NCI-H2029 treated with DMSO at 0.1 percent for 48 hours (cell line): ENCODE measurements at regions not wholly inside any gene's neighbourhood (a gene's known extent, or its start where the extent isn't known, plus 50 kb on each side); places are given as distances from the start of the nearest gene placed in this dataset.

ENCODE experiments used
- DNase-seq: peaks from one replicate; lab custom pipeline; 2025; lab: John Stamatoyannopoulos, UW

DNA sequence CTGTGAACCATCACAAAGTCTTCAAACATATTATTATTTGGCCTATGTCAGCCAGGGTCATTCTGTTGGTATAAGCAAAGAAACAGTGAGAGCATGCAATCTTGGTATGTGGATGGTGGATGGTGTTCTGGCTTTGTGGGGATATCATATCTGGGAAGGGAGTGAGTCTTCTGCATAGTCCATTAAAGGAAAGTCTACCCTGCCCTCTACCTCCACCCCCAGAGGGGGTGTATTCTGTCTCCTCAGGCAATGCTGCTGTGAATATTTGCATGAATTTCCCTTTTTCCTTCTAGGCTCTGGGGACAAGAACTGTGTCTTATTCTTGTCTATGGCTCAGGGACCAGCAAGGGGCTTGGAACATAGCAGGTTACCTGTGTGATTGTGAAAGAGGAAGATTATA, 495.8 kb downstream of the PDCD6IP start:
- no peak for DNase-seq

- DNase-seq = no peak
Measured at GRCh38 chr3:34296796-34297195, 498.4 kb downstream of the PDCD6IP start.

DNA sequence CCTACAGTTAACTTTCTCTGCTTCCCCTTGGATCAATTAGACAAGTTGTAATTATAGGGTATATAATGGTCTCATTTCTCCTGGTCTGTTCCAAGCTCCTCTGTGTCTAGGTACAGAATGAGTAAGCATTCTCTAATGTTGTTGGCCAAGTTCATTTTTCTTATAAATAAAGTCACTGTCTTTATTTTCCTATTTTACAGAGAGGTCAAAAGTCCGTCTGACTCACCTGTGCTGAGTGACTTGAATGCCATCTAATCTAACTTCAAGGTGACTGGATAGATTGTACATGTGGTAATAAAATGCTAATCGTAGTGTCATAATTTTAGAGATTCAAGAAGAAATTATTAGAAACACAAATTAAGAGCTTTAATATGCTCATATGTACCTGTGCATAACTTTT, 500.2 kb downstream of the PDCD6IP start:
- DNase-seq = no peak

DNA sequence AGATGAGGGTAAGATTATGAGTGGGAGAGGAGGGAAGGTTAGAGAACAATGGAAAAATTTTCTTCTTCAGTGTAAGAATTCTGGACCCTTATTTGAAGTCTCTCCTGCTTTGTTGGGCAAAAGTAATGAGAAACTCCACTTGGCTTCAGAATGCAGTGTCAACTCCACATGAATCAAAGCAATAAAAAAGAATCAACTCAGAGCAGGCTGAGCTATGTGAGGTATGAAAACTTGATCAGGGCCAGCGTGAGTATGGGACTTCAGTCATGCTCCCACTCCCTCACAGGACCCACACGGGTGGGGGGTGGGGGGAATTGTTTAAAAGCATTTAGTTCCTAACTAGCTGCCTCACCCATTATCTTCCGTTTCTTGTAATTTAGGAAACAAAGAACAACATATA, 502.2 kb downstream of the PDCD6IP start:
- no peak for DNase-seq

- DNase-seq = no peak
Measured at GRCh38 chr3:34301313-34301712, 502.9 kb downstream of the PDCD6IP start.

- DNase-seq = no peak
Measured at GRCh38 chr3:34305266-34305665, 506.8 kb downstream of the PDCD6IP start.

GRCh38 chr3:34312684-34313083, 514.3 kb downstream of the PDCD6IP start:
- DNase-seq = no peak

GRCh38 chr3:34319881-34320280, 521.5 kb downstream of the PDCD6IP start:
- no peak for DNase-seq

DNA sequence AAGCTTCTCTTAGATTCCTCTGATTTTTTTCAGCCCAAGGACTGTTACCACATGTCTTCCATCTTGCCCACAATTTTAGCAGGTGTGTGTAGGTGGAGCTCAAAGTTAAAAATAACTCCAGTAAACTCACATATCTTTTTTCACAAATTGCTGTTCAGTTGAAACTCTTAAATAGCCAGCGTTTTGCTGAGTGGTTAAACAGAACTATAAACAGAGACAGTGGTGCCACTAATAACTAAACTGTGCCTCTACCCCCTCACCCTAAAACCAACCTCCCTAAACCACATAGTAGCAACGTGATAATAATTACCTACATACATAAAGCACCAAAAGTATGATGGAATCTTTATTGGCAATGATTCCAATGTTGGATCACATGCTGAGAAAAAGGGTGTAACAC, 525.1 kb downstream of the PDCD6IP start:
- no peak for DNase-seq

DNA sequence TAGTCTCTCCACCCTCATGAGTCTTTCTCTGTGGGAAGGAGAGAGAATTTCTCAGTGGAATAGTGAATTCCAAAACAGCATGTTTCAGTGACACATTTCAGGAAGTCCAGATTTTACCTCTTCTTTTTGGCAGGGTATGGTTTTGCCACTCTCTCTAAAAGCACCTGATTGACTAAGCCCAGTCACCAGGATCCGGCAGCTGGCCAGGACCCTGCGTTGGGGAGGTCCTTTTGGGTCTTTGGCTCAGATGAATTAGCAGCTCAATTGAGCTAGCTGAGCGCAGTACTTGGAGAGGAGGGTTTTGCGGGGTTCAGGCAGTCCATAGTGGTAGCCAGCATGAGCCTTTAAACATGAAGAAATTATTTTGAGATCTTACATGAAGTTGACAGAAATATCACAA, 548.2 kb downstream of the PDCD6IP start:
- no peak for DNase-seq

DNA sequence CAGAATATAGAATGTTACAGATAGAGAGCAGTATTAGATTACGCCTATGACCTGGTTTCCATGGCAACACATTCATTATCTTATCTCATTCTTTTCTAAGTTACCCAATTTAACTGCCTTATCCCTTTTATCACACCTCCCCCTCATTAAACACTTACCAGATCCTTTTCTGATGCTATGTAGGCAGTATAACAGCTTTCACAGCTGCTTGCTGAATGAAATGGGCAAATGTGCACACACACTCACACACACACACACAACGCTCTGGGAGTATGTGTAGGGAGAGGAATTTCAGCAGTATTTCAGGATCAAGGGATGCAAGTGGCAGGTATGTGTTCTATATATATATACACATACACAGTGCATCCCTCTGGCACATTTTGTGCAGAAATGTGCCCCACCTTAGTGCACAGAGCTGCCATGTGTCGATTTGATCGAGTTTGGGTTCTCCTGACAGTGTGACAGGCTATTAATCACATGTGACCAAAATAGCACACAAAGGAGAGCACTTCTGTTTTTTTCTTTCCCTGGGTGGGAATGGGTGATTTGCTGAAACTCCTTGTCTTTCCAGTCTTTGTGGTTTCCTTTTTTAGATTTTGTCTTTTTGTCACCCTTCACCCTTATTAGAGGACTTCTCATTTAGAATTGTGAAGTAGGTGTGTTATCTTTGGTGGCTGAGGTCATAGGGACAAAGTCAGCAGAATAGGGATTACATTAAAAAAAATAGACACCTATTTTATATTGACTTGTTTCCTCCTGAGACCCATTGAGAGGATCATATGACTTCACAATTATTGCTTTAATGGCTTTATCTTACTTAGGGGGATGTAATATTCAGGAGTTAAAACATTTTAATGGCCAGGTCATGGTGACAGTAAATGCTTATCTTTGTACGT, 553.7 kb downstream of the PDCD6IP start:
- DNase-seq = no peak

GRCh38 chr3:34352778-34353331, 554.4 kb downstream of the PDCD6IP start:
- no peak for DNase-seq

- DNase-seq = no peak
Measured at GRCh38 chr3:34357461-34357860, 559.0 kb downstream of the PDCD6IP start.

DNA sequence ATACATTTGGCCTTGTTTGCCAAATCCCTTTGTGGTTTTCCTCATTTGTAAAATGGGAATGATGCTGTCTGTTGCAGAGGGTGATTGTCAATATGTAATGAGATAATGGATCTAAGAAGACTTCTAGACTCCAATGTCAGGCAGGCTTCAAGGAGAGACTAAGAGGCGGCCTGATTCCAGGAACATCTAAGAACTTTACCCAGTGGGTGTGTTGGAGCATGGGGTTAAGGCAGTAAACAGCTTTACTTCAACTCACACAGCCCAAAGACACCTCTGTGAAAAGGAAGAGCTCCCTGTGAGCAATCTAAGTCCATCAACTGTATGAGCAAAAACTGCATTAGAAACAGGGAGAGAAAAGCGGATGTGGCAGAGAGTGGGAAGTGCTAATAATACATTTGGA, 560.6 kb downstream of the PDCD6IP start:
- DNase-seq = no peak

- DNase-seq = no peak
Measured at GRCh38 chr3:34360713-34361112, 562.3 kb downstream of the PDCD6IP start.

- DNase-seq = no peak
Measured at GRCh38 chr3:34361921-34362320, 563.5 kb downstream of the PDCD6IP start.

DNA sequence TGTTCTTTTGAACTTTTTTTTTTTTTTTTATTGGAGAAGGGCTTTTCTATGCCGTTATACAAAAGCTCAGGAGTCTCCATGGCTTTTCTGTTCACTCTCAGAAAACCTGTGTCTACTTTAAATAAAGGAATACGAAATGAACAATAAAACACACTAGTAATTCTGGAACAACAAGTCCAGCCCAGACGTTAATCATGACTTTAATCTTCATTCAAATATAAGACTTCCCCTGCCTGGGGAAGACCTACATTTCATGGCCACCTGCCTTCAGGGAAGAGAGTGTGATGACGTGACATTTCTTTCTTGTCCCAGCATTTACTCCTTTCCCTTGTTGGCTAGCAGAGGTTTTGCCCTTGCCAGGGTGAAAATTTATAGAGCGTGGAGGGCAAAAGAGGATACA, 564.5 kb downstream of the PDCD6IP start:
- DNase-seq = no peak

GRCh38 chr3:34363881-34364280, 565.5 kb downstream of the PDCD6IP start:
- DNase-seq = no peak

DNA sequence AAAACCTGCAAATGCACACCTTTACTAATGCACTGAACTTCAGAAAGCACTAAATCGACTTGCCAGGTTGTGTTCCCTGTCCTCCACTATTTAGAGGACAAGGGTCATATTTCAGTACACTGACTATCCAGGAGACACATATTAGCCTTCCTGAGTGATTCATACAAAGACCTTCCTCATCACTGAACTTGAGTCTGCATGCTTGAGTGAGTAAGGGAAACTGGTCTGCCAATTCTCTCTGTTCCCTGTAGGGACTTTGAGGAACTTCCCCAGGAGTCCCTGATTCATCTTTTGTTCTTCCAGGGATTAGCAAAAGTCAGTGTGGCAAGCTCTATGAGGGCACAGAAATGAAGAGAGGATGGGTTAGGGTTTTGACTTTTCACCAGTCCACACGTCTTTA, 565.9 kb downstream of the PDCD6IP start:
- DNase-seq = peak; percentile 54

- no peak for DNase-seq
Measured at GRCh38 chr3:34365231-34365630, 566.8 kb downstream of the PDCD6IP start.

DNA sequence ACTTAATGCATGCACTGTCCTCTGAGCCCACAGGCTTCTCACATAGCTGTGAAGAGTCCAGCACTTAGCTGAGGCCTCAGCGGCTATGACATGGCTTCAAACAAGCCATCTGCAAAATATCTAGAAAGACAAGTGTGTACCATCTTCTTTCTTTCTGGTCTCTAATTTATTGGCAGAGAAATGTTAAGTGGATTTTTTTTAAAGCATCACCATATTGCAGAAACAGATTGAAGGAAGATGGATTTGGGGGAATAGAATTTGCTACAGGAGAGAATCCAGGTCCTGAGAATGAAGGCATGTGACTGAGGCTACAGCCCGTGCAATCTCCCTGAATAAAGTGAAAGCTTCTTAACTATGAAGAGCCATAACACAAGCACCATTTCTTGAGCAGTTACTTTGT, 567.3 kb downstream of the PDCD6IP start:
- DNase-seq = no peak

- DNase-seq = no peak
Measured at GRCh38 chr3:34367521-34367920, 569.1 kb downstream of the PDCD6IP start.

GRCh38 chr3:34374521-34374920, 576.1 kb downstream of the PDCD6IP start:
- DNase-seq = no peak

DNA sequence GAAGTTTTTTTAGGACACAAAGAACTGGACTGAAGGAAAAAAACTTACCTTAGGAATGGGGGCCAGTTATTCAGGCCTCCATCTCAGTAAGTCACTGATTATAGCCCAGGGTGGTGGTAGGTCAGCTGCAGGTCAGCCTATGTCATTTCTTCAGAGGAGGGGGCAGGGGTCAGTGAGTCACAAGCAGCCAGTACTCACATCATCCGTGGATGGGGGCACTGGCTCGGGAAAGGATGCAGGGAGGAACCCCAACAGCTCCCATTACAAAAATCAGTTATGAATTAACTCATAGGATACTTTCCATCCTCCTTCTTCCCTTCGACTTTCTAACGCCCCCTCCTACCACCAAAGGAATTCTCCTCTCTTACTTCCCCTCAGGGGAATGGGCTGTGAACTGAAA, 578.3 kb downstream of the PDCD6IP start:
- no peak for DNase-seq
